Activated CD8-positive, alpha-beta T cell treated with anti-CD3 and anti-CD28 coated beads for 36 hours (primary cell): ENCODE measurements at regions not wholly inside any gene's neighbourhood (a gene's known extent, or its start where the extent isn't known, plus 50 kb on each side); places are given as distances from the start of the nearest gene placed in this dataset.

Experiments
- ATAC-seq: fragments of 200-7000 bp; cut with Tn5 transposase; one replicate; pipeline ENCODE4 v1.10.0; 2021; ENCODE audit warnings: mild to moderate bottlenecking, moderate library complexity
- CTCF ChIA-PET: fragments of 350-600 bp; sonication (Branson Sonifier 250); formaldehyde crosslinking; loops from one replicate; lab custom pipeline; 2021; ENCODE audit warnings: antibody characterized with exemption; lab: Charles Lee
- POLR2A ChIA-PET: fragments of 350-600 bp; sonication (Branson Sonifier 250); formaldehyde crosslinking; loops from one replicate; lab custom pipeline; 2021; ENCODE audit warnings: antibody characterized with exemption; lab: Charles Lee
- DNase-seq: peaks from one replicate; pipeline ENCODE4 v3.0.0-alpha.2; 2020
- H3K27ac Mint-ChIP-seq: one replicate; pipeline ENCODE4 v1.8.0; 2021; ENCODE audit warnings: mild to moderate bottlenecking, mixed read lengths
- H3K27me3 Mint-ChIP-seq: one replicate; pipeline ENCODE4 v1.8.0; 2021; ENCODE audit warnings: mixed read lengths
- H3K36me3 Mint-ChIP-seq: one replicate; pipeline ENCODE4 v1.8.0; 2021; ENCODE audit warnings: low read depth, mixed read lengths
- H3K4me1 Mint-ChIP-seq: one replicate; pipeline ENCODE4 v1.8.0; 2021; ENCODE audit warnings: low read depth, mixed read lengths
- H3K4me3 Mint-ChIP-seq: one replicate; pipeline ENCODE4 v1.8.0; 2021; ENCODE audit warnings: mild to moderate bottlenecking, moderate library complexity, mixed read lengths
- H3K9me3 Mint-ChIP-seq: one replicate; pipeline ENCODE4 v1.8.0; 2021; ENCODE audit warnings: mixed read lengths
- CTCF ChIP-seq: fragments of 200-600 bp; IDR thresholded peaks from one replicate; pipeline ENCODE4 v1.8.0; 2022; ENCODE audit warnings: antibody characterized with exemption, mild to moderate bottlenecking
- intact Hi-C: fragments of 100-400 bp; cut with micrococcal nuclease; formaldehyde crosslinking; loops from one replicate; pipeline ENCODE4 v1.10.0; 2022

- no peaks in the 10 kb centered on the region for H3K4me1 Mint-ChIP-seq
- ATAC-seq, result no peak
- H3K27ac Mint-ChIP-seq, result no peak overlapping the region
- DNase-seq, result no peak
- no peaks in the 10 kb centered on the region for H3K9me3 Mint-ChIP-seq
- H3K27me3 Mint-ChIP-seq, result no peaks in the 10 kb centered on the region
- POLR2A ChIA-PET, result no interaction called here
- no peaks in the 10 kb centered on the region for H3K36me3 Mint-ChIP-seq
- intact Hi-C loops, result no loop called here
- CTCF ChIA-PET, result no interaction called here
- no peak for TF ChIP-seq CTCF
- no peak overlapping the region for H3K4me3 Mint-ChIP-seq
Measured at GRCh38 chr13:65943708-65944107, 1286.4 kb downstream of the PCDH9 start.

- intact Hi-C loops, result no loop called here
- H3K27me3 Mint-ChIP-seq, result no peaks in the 10 kb centered on the region
- no peak overlapping the region for H3K4me3 Mint-ChIP-seq
- no peaks in the 10 kb centered on the region for H3K36me3 Mint-ChIP-seq
- ATAC-seq, result no peak
- ChIA-PET POLR2A (no interaction called here), CTCF (no interaction called here)
- H3K4me1 Mint-ChIP-seq, result no peaks in the 10 kb centered on the region
- no peak for DNase-seq
- no peak overlapping the region for H3K27ac Mint-ChIP-seq
- no peak for TF ChIP-seq CTCF
- H3K9me3 Mint-ChIP-seq, result no peaks in the 10 kb centered on the region
Measured at GRCh38 chr13:65943024-65943423, 1287.1 kb downstream of the PCDH9 start.

GRCh38 chr13:65940720-65941119, 1289.4 kb downstream of the PCDH9 start:
- H3K36me3 Mint-ChIP-seq, result no peaks in the 10 kb centered on the region
- intact Hi-C loops, result no loop called here

GRCh38 chr13:65937251-65937650, 1292.9 kb downstream of the PCDH9 start:
- intact Hi-C loops, result no loop called here
- no peaks in the 10 kb centered on the region for H3K36me3 Mint-ChIP-seq
- no peak for TF ChIP-seq CTCF
- H3K4me1 Mint-ChIP-seq, result no peaks in the 10 kb centered on the region
- no peak overlapping the region for H3K4me3 Mint-ChIP-seq
- ChIA-PET CTCF (no interaction called here), POLR2A (no interaction called here)
- no peaks in the 10 kb centered on the region for H3K9me3 Mint-ChIP-seq
- H3K27me3 Mint-ChIP-seq, result no peaks in the 10 kb centered on the region
- DNase-seq, result no peak
- H3K27ac Mint-ChIP-seq, result no peak overlapping the region
- no peak for ATAC-seq

More at GRCh38 chr13:65940720-65941119, 1289.4 kb downstream of the PCDH9 start:
- Mint-ChIP-seq H3K27ac (no peak overlapping the region), H3K9me3 (no peaks in the 10 kb centered on the region), H3K27me3 (no peaks in the 10 kb centered on the region), H3K4me3 (no peak overlapping the region), H3K4me1 (no peaks in the 10 kb centered on the region)
- no peak for TF ChIP-seq CTCF
- POLR2A ChIA-PET, result no interaction called here
- CTCF ChIA-PET, result no interaction called here
- no peak for DNase-seq
- ATAC-seq, result no peak

GRCh38 chr13:65936249-65936648, 1293.9 kb downstream of the PCDH9 start:
- H3K9me3 Mint-ChIP-seq, result no peaks in the 10 kb centered on the region
- H3K36me3 Mint-ChIP-seq, result no peaks in the 10 kb centered on the region
- ChIA-PET POLR2A (no interaction called here), CTCF (no interaction called here)
- intact Hi-C loops, result no loop called here
- ATAC-seq (no peak), DNase-seq (no peak)
- no peak for TF ChIP-seq CTCF
- H3K4me3 Mint-ChIP-seq, result no peak overlapping the region
- H3K27ac Mint-ChIP-seq, result no peak overlapping the region
- no peaks in the 10 kb centered on the region for H3K4me1 Mint-ChIP-seq
- H3K27me3 Mint-ChIP-seq, result no peaks in the 10 kb centered on the region
